Liver (tissue), 8 donors: ENCODE measurements at regions not wholly inside any gene's neighbourhood (a gene's known extent, or its start where the extent isn't known, plus 50 kb on each side); places are given as distances from the start of the nearest gene placed in this dataset.

ENCODE experiments used
- DNase-seq: peaks from one replicate; pipeline ENCODE4 v3.0.0-alpha.2; 2017; ENCODE audit warnings: low spot score
- H3K27ac ChIP-seq, 2 donors: one replicate each; pipeline ENCODE4 v1.7.0; 2013; ENCODE audit warnings: inconsistent platforms in 2 of 2, low read length in 2 of 2, control low read depth in 1 of 2, low read depth in 1 of 2, mild to moderate bottlenecking in 1 of 2
- H3K27me3 ChIP-seq, 4 donors: one replicate each; pipeline versions ENCODE4 v1.6.1 to v1.7.0; 2013; ENCODE audit warnings: low read length in 3 of 4, inconsistent platforms in 1 of 4, mild to moderate bottlenecking in 1 of 4, moderate library complexity in 1 of 4; ENCODE audit not compliant: control insufficient read depth in 4 of 4, insufficient read depth in 4 of 4
- H3K36me3 ChIP-seq, 4 donors: one replicate each; pipeline versions ENCODE4 v1.6.1 to v1.7.0; 2013; ENCODE audit warnings: low read length in 3 of 4, mild to moderate bottlenecking in 3 of 4, low read depth in 1 of 4, moderate library complexity in 1 of 4; ENCODE audit not compliant: control insufficient read depth in 4 of 4, insufficient read depth in 3 of 4
- H3K4me1 ChIP-seq, 4 donors: one replicate each; pipeline versions ENCODE4 v1.6.1 to v1.7.0; 2013; ENCODE audit warnings: low read length in 3 of 4, mild to moderate bottlenecking in 3 of 4, moderate library complexity in 1 of 4; ENCODE audit not compliant: control insufficient read depth in 4 of 4, insufficient read depth in 4 of 4
- H3K4me3 ChIP-seq, 3 donors: one replicate each; pipeline versions ENCODE4 v1.6.1 to v1.7.0; 2013; ENCODE audit warnings: low read length in 3 of 3, control low read depth in 1 of 3, low read depth in 1 of 3, mild to moderate bottlenecking in 1 of 3
- H3K9ac ChIP-seq, 2 donors: one replicate each; pipeline ENCODE4 v1.7.0; 2013; ENCODE audit warnings: low read length in 2 of 2, mild to moderate bottlenecking in 2 of 2, moderate library complexity in 2 of 2, control low read depth in 1 of 2, low read depth in 1 of 2
- H3K9me3 ChIP-seq, 4 donors: one replicate each; pipeline versions ENCODE4 v1.6.1 to v1.7.0; 2013; ENCODE audit warnings: low read length in 3 of 4; ENCODE audit not compliant: control insufficient read depth in 4 of 4
- EGR1 ChIP-seq, 2 donors: IDR thresholded peaks; 2 replicates each; pipeline ENCODE4 v1.6.1; 2016 to 2018; ENCODE audit warnings: antibody characterized with exemption in 2 of 2, low read depth in 2 of 2
- FOXA1 ChIP-seq: IDR thresholded peaks from 2 replicates; pipeline ENCODE4 v1.6.1; 2016; ENCODE audit warnings: antibody characterized with exemption
- FOXA2 ChIP-seq: IDR thresholded peaks from 2 replicates; pipeline ENCODE4 v1.6.1; 2016; ENCODE audit warnings: antibody characterized with exemption
- GABPA ChIP-seq, 2 donors: IDR thresholded peaks in 1 of 2; conservative IDR thresholded peaks in 1 of 2; 2 replicates each; pipeline ENCODE4 v1.6.1; 2016; ENCODE audit warnings: antibody characterized with exemption in 2 of 2, mild to moderate bottlenecking in 1 of 2, moderate library complexity in 1 of 2
- HNF4A ChIP-seq, 2 donors: conservative IDR thresholded peaks; 2 replicates each; pipeline ENCODE4 v1.6.1; 2016; ENCODE audit warnings: antibody characterized with exemption in 2 of 2, mild to moderate bottlenecking in 2 of 2
- HNF4G ChIP-seq: IDR thresholded peaks from 2 replicates; pipeline ENCODE4 v1.6.1; 2016; ENCODE audit warnings: antibody characterized with exemption
- JUND ChIP-seq, 2 donors: IDR thresholded peaks; 2 replicates each; pipeline ENCODE4 v1.6.1; 2016; ENCODE audit warnings: antibody characterized with exemption in 2 of 2
- NR2F2 ChIP-seq: IDR thresholded peaks from 2 replicates; pipeline ENCODE4 v1.6.1; 2016; ENCODE audit warnings: antibody characterized with exemption
- RAD21 ChIP-seq, 2 donors: IDR thresholded peaks; 2 replicates each; pipeline ENCODE4 v1.6.1; 2016; ENCODE audit warnings: antibody characterized with exemption in 2 of 2, mild to moderate bottlenecking in 2 of 2
- RXRA ChIP-seq, 2 donors: IDR thresholded peaks; 2 replicates each; pipeline ENCODE4 v1.6.1; 2017 to 2018; ENCODE audit warnings: antibody characterized with exemption in 2 of 2, mild to moderate bottlenecking in 1 of 2
- SP1 ChIP-seq: IDR thresholded peaks from 2 replicates; pipeline ENCODE4 v1.6.1; 2018; ENCODE audit warnings: antibody characterized with exemption, mild to moderate bottlenecking
- YY1 ChIP-seq: IDR thresholded peaks from 2 replicates; pipeline ENCODE4 v1.6.1; 2016; ENCODE audit warnings: antibody characterized with exemption, mild to moderate bottlenecking
- WGBS: extraction: QIAGEN DNeasy Blood & Tissue Kit; methylation state at CpG from one replicate; pipeline ENCODE4 v1.1.7; 2013; 5-methylcytosine and 5-hydroxymethylcytosine counted together
- TF ChIP-seq, protein P1 (sequence below): fragments of 150-350 bp; IDR thresholded peaks from 2 replicates; pipeline ENCODE4 v1.5.1; 2017; ENCODE audit warnings: improper control_type of control experiment, low read depth, low read length; ENCODE audit not compliant: missing input control
- TF ChIP-seq, protein P2 (sequence below): IDR thresholded peaks from 2 replicates; pipeline ENCODE4 v1.6.1; 2016; ENCODE audit warnings: antibody characterized with exemption
- TF ChIP-seq, protein P3 (sequence below): IDR thresholded peaks from 2 replicates; pipeline ENCODE4 v1.6.1; 2016; ENCODE audit warnings: antibody characterized with exemption
- TF ChIP-seq, protein P4 (sequence below): IDR thresholded peaks from 2 replicates; pipeline ENCODE4 v1.6.1; 2016; ENCODE audit warnings: antibody characterized with exemption, mild to moderate bottlenecking
- TF ChIP-seq, protein P5 (sequence below): IDR thresholded peaks from 2 replicates; pipeline ENCODE4 v1.6.1; 2016; ENCODE audit warnings: antibody characterized with exemption
- donor health status: healthy.
- donor health status: healthy.
- donor health status: healthy.
- donor health status: healthy.
- donor health status: healthy.

DNA sequence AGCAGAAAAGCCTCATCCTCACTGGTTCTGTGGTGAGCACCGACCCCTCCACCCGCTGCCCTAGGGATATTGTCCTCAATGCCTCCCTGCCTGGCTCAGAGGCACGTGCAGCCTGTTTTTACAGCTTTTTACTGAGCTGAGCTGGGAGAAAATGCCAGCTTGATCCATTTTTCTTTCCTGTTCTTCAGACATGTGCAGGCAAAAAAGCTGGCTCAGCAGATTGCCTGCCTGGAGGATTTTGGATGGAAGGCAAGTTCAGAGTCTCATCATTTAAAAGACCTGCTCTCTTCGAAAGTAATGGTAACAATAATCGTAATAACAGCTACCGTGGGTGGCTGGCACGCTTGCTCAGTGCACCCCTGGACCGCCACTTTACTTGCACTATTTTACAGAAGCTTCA lies 135.0 kb upstream of the SMIM23 start (continued):
- TF ChIP-seq, protein P1, sequence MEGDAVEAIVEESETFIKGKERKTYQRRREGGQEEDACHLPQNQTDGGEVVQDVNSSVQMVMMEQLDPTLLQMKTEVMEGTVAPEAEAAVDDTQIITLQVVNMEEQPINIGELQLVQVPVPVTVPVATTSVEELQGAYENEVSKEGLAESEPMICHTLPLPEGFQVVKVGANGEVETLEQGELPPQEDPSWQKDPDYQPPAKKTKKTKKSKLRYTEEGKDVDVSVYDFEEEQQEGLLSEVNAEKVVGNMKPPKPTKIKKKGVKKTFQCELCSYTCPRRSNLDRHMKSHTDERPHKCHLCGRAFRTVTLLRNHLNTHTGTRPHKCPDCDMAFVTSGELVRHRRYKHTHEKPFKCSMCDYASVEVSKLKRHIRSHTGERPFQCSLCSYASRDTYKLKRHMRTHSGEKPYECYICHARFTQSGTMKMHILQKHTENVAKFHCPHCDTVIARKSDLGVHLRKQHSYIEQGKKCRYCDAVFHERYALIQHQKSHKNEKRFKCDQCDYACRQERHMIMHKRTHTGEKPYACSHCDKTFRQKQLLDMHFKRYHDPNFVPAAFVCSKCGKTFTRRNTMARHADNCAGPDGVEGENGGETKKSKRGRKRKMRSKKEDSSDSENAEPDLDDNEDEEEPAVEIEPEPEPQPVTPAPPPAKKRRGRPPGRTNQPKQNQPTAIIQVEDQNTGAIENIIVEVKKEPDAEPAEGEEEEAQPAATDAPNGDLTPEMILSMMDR, result no peak

DNA sequence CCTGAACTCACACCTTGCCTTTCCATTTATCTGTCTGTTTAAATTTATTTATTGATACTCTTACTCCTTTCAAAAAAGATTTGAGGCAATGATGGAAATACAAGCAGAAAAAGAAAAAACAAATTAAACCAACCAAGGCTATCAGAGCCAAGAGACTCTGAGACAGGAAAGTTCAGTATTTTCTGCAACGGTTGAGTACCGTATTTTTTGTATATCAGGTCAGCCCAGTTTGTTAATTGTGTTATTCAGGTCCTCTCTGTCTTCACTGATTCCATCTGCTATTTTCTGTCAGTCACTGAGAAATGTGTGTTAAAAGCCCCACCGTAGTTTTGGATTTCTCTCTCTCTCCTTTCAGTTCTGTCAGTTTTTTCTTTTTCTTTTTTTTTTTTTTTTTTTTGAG lies 134.5 kb upstream of the SMIM23 start:
- Histone ChIP-seq H3K4me1 (no peaks in the 10 kb centered on the region), H3K36me3 (no peaks in the 10 kb centered on the region), H3K27ac (no peak overlapping the region), H3K9me3 (no peaks in the 10 kb centered on the region), H3K27me3 (no peaks in the 10 kb centered on the region), H3K9ac (no peak overlapping the region), H3K4me3 (no peak overlapping the region)
- 80% methylated on average over 3 of the region's 3 CpGs for WGBS
- TF ChIP-seq SP1 (no peak), HNF4A (conservative IDR thresholded peaks at IDR 0.05) (no peak), YY1 (no peak), NR2F2 (no peak), HNF4G (no peak), RAD21 (IDR thresholded peaks at IDR 0.05) (no peak), FOXA2 (no peak), GABPA (IDR thresholded peaks at IDR 0.05 in 1 of 2, conservative IDR thresholded peaks at IDR 0.05 in 1 of 2) (no peak), RXRA (IDR thresholded peaks at IDR 0.05) (no peak), FOXA1 (no peak)
- TF ChIP-seq, protein P1, result no peak
- TF ChIP-seq, protein P2, sequence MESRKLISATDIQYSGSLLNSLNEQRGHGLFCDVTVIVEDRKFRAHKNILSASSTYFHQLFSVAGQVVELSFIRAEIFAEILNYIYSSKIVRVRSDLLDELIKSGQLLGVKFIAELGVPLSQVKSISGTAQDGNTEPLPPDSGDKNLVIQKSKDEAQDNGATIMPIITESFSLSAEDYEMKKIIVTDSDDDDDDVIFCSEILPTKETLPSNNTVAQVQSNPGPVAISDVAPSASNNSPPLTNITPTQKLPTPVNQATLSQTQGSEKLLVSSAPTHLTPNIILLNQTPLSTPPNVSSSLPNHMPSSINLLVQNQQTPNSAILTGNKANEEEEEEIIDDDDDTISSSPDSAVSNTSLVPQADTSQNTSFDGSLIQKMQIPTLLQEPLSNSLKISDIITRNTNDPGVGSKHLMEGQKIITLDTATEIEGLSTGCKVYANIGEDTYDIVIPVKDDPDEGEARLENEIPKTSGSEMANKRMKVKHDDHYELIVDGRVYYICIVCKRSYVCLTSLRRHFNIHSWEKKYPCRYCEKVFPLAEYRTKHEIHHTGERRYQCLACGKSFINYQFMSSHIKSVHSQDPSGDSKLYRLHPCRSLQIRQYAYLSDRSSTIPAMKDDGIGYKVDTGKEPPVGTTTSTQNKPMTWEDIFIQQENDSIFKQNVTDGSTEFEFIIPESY, result no peak
- no peak for DNase-seq

DNA sequence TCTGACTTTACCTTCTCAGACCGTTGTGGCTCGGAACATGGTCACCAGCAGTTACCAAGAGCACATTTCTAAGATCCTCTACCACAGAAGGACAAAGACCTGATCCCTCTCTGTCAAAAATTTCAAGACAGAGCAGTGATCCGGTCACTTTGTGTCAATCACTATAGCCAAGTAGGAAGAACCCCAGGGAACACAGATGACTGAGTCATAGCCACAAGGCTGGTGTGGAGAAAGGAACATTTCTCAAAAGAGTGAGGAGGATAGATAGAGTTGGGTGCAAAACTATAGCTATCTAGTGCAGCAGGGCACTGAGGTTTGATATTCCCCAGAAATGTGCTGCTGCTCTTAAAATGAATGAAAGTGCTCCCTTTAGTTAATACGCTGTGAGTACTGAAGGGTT lies 130.7 kb upstream of the SMIM23 start:
- Histone ChIP-seq H3K27ac (no peak overlapping the region), H3K4me1 (no peaks in the 10 kb centered on the region), H3K9me3 (no peaks in the 10 kb centered on the region), H3K9ac (no peak overlapping the region), H3K4me3 (no peak overlapping the region), H3K27me3 (no peaks in the 10 kb centered on the region), H3K36me3 (no peaks in the 10 kb centered on the region)
- TF ChIP-seq FOXA1 (no peak), HNF4A (conservative IDR thresholded peaks at IDR 0.05) (no peak), GABPA (IDR thresholded peaks at IDR 0.05 in 1 of 2, conservative IDR thresholded peaks at IDR 0.05 in 1 of 2) (no peak), HNF4G (no peak), JUND (IDR thresholded peaks at IDR 0.05) (no peak), RAD21 (IDR thresholded peaks at IDR 0.05) (no peak), YY1 (no peak), FOXA2 (no peak), NR2F2 (no peak), EGR1 (IDR thresholded peaks at IDR 0.05; ENCODE audit: low read depth in 2 of 2) (no peak)
- TF ChIP-seq, protein P3, sequence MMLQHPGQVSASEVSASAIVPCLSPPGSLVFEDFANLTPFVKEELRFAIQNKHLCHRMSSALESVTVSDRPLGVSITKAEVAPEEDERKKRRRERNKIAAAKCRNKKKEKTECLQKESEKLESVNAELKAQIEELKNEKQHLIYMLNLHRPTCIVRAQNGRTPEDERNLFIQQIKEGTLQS, result no peak
- TF ChIP-seq, protein P4, sequence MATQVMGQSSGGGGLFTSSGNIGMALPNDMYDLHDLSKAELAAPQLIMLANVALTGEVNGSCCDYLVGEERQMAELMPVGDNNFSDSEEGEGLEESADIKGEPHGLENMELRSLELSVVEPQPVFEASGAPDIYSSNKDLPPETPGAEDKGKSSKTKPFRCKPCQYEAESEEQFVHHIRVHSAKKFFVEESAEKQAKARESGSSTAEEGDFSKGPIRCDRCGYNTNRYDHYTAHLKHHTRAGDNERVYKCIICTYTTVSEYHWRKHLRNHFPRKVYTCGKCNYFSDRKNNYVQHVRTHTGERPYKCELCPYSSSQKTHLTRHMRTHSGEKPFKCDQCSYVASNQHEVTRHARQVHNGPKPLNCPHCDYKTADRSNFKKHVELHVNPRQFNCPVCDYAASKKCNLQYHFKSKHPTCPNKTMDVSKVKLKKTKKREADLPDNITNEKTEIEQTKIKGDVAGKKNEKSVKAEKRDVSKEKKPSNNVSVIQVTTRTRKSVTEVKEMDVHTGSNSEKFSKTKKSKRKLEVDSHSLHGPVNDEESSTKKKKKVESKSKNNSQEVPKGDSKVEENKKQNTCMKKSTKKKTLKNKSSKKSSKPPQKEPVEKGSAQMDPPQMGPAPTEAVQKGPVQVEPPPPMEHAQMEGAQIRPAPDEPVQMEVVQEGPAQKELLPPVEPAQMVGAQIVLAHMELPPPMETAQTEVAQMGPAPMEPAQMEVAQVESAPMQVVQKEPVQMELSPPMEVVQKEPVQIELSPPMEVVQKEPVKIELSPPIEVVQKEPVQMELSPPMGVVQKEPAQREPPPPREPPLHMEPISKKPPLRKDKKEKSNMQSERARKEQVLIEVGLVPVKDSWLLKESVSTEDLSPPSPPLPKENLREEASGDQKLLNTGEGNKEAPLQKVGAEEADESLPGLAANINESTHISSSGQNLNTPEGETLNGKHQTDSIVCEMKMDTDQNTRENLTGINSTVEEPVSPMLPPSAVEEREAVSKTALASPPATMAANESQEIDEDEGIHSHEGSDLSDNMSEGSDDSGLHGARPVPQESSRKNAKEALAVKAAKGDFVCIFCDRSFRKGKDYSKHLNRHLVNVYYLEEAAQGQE, result no peak
- TF ChIP-seq, protein P2, result no peak
- TF ChIP-seq, protein P5, sequence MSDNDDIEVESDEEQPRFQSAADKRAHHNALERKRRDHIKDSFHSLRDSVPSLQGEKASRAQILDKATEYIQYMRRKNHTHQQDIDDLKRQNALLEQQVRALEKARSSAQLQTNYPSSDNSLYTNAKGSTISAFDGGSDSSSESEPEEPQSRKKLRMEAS, result no peak
- DNase-seq, result no peak
- 79% methylated on average over 4 of the region's 4 CpGs for WGBS
